ENCODE measurements at regions not wholly inside any gene's neighbourhood (a gene's known extent, or its start where the extent isn't known, plus 50 kb on each side); places are given as distances from the start of the nearest gene placed in this dataset.

- no peak for TF ChIP-seq POLR2AphosphoS5 (IDR thresholded peaks at IDR 0.05; ENCODE audit: low read depth, low read length)
- no peak for TF ChIP-seq POLR2A (IDR thresholded peaks at IDR 0.05; ENCODE audit: low read depth, low read length)
- TF ChIP-seq TAF1 (IDR thresholded peaks at IDR 0.05; ENCODE audit: low read depth, low read length), result no peak
- TF ChIP-seq SPI1 (IDR thresholded peaks at IDR 0.05; ENCODE audit: low read depth, low read length), result no peak
Observed at GRCh38 chr3:106034313-106034712, 165.5 kb upstream of the CBLB start.

Measured in GM12891 (cell line).